ENCODE measurements at regions not wholly inside any gene's neighbourhood (a gene's known extent, or its start where the extent isn't known, plus 50 kb on each side); places are given as distances from the start of the nearest gene placed in this dataset.

GRCh38 chr4:138802499-138802898, 213.1 kb upstream of the NOCT start:
- TF ChIP-seq EZH2 (IDR thresholded peaks at IDR 0.05) (no peak), POLR2AphosphoS5 (IDR thresholded peaks at IDR 0.05; ENCODE audit: borderline replicate concordance, low read depth, low read length) (no peak)
